ENCODE measurements at regions not wholly inside any gene's neighbourhood (a gene's known extent, or its start where the extent isn't known, plus 50 kb on each side); places are given as distances from the start of the nearest gene placed in this dataset.

DNA sequence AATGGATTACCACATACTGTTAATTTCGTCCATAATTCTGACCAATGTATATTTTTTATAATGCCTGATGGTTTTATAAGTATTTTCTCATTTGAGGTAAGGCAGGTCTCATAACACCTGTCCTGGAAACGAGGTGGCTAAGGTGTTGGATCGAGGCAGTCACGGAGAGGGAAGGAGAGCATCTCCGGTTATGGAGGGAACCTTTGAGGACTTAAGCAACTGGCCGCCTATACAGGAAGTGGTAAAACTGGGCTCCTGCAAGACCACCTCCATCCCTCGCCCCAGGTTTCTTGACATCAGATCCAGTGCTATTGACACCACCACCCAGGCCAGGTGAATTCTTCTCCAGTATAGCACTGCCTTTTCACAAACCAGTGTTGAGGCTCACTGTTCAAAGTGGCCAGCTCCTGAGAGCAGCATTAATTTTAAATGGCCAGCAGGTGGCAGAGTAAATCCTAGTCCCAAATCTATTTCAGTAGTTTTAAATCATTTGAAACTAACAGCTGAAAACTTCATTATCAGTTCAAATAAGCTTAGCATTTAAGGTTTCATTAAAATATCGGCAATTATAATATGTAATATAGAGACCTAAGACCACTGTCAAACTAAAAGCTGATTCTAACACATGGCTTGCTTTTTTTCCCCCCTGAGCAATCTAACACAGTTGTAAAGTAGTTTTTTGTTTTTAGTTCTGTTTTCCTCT, 100.8 kb downstream of the PPM1A start:
- Histone ChIP-seq H3K36me3 (no peaks in the 10 kb centered on the region), H3K27me3 (no peaks in the 10 kb centered on the region), H3K4me3 (no peak overlapping the region), H3K27ac (no peak overlapping the region), H3K9me3 (no peaks in the 10 kb centered on the region), H3K4me1 (no peaks in the 10 kb centered on the region)
- TF ChIP-seq POLR2A (IDR thresholded peaks at IDR 0.05) = no peak
- TF ChIP-seq, protein P1, sequence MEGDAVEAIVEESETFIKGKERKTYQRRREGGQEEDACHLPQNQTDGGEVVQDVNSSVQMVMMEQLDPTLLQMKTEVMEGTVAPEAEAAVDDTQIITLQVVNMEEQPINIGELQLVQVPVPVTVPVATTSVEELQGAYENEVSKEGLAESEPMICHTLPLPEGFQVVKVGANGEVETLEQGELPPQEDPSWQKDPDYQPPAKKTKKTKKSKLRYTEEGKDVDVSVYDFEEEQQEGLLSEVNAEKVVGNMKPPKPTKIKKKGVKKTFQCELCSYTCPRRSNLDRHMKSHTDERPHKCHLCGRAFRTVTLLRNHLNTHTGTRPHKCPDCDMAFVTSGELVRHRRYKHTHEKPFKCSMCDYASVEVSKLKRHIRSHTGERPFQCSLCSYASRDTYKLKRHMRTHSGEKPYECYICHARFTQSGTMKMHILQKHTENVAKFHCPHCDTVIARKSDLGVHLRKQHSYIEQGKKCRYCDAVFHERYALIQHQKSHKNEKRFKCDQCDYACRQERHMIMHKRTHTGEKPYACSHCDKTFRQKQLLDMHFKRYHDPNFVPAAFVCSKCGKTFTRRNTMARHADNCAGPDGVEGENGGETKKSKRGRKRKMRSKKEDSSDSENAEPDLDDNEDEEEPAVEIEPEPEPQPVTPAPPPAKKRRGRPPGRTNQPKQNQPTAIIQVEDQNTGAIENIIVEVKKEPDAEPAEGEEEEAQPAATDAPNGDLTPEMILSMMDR (IDR thresholded peaks at IDR 0.05) = peak; percentile 34 to 61 (median 52)
- peak in 1 of 3 donors; percentile 65 for DNase-seq

DNA sequence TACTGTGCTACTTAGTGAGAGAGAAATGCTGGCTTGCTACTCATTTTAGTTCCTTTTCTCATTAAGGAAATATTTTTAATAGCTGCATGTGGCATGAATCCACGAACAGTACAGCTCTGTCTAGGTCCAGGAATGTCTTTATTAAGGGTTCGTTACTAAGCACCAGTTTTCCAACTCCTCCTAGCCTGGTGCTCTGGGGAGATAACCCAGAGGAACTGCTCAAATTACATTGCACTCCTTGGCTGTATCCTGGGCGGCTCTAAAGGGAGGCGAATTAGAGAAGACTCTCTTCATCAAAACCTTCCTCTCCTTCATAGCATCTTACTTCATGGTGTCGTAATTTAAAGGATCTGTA, 101.3 kb downstream of the PPM1A start:
- no peaks in the 10 kb centered on the region for H3K4me1 ChIP-seq
- DNase-seq = no peak
- TF ChIP-seq, protein P1 (IDR thresholded peaks at IDR 0.05) = no peak
- TF ChIP-seq POLR2A (IDR thresholded peaks at IDR 0.05) = no peak
- no peaks in the 10 kb centered on the region for H3K27me3 ChIP-seq
- H3K27ac ChIP-seq = no peak overlapping the region
- H3K9me3 ChIP-seq = no peaks in the 10 kb centered on the region
- no peak overlapping the region for H3K4me3 ChIP-seq
- H3K36me3 ChIP-seq = no peaks in the 10 kb centered on the region

DNA sequence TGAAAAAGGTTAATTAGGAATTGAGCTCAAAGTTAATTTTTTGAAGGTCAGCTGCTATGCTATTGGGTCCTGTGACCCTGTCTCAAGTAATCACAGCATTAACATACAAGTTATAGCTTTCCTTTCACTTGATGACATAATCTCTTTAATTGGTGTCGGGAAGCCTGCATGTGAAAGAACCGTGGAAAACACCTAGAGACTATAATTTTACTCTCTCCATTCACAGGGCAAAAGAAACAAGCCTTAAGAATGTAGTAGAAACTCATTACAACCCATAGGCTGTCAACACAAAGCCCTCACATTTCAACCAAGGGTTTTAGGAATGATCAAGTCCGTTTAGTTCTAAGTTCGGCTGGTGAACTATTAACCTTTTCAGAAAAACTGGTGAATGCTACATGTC, 104.4 kb downstream of the PPM1A start:
- Histone ChIP-seq H3K9me3 (no peaks in the 10 kb centered on the region), H3K27ac (no peak overlapping the region), H3K4me3 (no peak overlapping the region), H3K36me3 (no peaks in the 10 kb centered on the region), H3K4me1 (no peaks in the 10 kb centered on the region), H3K27me3 (no peaks in the 10 kb centered on the region)
- DNase-seq = no peak
- TF ChIP-seq, protein P1 (IDR thresholded peaks at IDR 0.05) = no peak
- no peak for TF ChIP-seq POLR2A (IDR thresholded peaks at IDR 0.05)

DNA sequence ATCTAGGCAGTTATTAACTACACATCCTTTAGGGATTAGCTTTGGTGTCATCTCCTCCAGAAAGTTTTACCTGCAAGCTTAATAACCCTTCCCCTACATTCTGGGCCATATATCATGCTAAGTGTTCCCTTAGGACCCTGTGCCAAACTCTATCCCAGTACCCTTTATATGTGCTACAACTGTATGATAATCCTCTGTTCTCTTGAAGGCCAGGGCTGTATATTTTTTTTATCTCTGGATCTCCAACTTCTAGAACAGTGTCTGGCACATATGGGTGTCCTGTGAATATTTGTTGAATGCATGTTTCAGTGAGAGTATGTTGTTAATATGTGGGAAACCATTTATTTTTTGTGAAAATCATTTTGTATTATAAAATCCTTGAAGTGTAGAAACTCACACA, 106.7 kb downstream of the PPM1A start:
- Histone ChIP-seq H3K36me3 (no peaks in the 10 kb centered on the region), H3K27me3 (no peaks in the 10 kb centered on the region), H3K4me1 (no peaks in the 10 kb centered on the region), H3K27ac (no peak overlapping the region), H3K4me3 (no peak overlapping the region), H3K9me3 (no peaks in the 10 kb centered on the region)
- TF ChIP-seq, protein P1 (IDR thresholded peaks at IDR 0.05) = no peak
- no peak for TF ChIP-seq POLR2A (IDR thresholded peaks at IDR 0.05)
- no peak for DNase-seq

DNA sequence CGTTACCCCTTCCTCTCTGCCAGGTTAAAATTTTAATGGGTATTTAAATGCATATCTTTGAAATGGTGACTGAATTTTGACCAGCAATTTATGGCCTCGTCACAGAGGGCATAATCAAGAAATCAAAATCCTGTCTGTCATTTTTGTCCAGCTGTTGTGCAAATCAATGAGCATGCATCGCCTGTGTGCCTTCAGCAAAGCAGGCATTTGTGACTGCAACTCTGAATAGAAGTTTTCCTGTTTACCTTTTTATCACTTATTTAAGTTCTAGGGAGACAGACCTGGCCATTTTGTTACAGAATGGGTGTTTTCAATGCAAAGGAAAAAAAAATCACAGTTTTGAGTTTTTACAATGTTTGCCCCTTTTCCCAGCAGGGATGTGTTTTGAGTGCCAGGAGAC, 107.4 kb downstream of the PPM1A start:
- TF ChIP-seq, protein P1 (IDR thresholded peaks at IDR 0.05) = no peak
- TF ChIP-seq POLR2A (IDR thresholded peaks at IDR 0.05) = no peak
- Histone ChIP-seq H3K4me1 (no peaks in the 10 kb centered on the region), H3K9me3 (no peaks in the 10 kb centered on the region), H3K27ac (no peak overlapping the region), H3K27me3 (no peaks in the 10 kb centered on the region), H3K36me3 (no peaks in the 10 kb centered on the region), H3K4me3 (no peak overlapping the region)
- DNase-seq = no peak

Measured in Peyer's patch (tissue), 4 donors.